ENCODE measurements at regions not wholly inside any gene's neighbourhood (a gene's known extent, or its start where the extent isn't known, plus 50 kb on each side); places are given as distances from the start of the nearest gene placed in this dataset.
A peak's percentile ranks its signal among the peaks of the same experiment; 100 is the strongest.

DNA sequence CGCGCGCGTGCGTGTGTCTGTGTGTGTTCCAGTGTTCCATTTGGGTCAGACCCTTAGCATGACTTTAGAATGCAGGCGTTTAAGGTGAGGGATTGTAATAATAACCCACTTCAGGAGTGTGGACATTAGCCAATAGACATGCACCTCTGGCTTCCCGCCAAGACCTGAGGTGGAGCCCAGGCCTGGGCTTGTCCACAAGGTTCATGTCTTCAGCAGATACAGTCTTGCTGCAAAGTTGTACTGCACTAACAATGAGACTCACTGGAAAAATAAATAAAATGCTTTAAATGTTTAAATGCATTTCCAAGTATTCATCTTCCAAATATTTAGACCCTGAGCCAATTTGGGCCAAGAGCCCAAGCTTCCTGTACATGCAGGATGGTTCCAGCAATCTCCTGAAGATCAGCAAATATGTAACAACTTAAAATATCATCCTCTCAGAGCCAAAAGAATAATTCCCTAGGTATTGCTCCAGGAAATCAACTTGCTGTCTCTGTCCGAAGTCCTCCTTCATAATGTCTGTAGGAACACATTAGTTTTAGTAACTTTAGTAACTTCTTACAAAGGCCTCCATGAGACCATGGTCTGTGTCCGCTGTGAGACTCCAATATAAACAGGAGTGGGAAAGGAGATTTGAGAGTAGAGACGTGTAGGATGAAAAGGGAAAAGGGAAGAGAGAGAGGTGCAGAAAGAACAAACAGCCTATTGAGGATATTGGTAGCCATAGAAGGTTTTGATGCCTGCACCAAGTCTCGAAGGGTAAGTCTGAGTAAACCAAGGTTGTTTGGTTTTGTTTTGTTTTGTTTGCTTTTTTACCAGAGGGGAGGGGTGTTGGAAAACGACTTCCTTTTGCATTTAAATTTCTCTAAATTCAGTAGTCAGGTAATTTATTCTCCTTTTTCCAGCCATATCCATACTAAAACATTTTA, 98.5 kb upstream of the KLF3 start:
- DNase-seq = peak; percentile 76

GRCh38 chr4:38566806-38567398, 97.1 kb upstream of the KLF3 start:
- peak; percentile 9 for DNase-seq

DNA sequence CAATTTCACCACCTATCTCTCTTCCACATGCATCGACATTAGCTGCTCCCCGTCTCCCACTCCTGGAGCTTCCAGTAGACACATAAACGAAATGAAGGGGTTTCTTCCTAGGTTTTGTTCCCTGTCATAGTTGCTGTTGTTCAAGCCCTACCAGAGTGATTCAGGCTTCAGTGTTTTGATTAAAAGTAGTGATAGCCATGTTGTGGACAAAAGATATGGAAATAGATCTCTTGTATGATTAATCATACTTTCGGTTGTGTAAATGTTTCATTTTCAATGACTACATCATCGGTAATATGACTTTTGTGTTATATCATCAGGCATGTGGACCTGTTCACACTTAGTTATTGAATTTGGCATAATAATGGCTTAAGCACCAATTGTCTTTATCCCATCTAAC, 96.5 kb upstream of the KLF3 start:
- no peak for DNase-seq

GRCh38 chr4:38568768-38569167, 95.2 kb upstream of the KLF3 start:
- DNase-seq = no peak

DNA sequence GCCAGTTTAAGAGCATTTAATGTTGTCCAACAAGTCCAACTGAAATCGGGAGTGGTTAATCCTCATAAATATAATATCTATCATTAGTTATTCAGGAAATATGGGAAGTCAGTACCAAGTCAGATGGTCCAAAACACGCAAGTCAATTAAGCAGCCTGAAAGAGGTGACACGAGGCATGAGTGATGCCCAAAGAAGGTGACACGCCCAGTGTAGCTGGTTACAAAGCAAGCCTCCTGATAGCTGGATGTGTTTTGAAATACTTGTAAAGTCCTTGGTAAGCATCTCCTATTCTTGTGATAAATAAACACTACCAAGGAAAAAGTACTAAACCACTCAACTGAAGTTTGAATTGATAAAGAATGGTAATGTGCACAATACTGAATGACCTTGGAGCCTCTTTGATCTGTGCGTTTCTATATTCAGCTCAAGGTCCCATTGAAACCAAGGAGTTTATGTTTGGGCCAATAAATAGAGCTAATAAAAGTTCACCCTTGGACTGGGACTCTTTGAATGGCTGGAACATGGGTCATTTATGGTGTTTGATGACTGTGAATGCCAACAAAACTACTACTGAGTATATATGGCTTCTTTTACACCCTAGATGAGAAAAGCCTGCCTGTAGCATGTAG, 93.2 kb upstream of the KLF3 start:
- no peak for DNase-seq

GRCh38 chr4:38572793-38573192, 91.2 kb upstream of the KLF3 start:
- DNase-seq = no peak

DNA sequence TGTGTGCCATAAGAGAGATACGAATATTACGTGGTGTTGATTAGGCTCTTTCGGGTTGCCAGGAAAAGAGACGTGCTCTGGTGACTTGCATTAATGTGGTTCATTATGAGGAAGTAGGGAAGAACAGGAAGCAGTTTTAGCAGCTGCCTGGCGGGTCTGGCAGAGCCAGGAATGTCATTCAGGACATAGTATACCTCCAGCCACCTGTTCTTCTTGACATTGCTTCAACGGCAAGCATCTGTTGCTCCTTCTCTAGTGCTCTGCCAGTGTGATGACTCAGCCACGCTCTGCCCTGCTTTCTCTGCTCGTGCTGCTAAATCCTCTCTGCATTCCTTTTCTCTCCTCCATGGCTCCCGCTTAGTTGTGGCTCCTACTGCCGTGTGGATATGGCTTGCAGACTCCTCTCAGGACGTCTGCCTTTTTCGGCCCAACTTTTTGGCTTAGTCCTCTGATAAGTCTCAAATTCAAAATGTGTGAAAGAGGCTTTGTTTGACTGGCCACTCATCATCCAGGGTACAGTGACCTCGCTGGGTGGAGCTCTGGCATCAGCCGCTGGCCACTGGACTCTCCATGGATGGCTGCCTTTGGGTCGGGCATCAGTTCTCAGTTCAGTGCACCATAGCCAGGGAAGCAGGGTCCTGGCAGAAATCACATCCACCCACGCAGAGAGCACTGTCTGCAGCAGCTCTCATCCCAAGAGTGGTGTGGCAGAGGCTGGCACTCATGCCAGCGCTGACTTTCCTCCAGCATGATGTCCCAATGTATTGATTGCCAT, 89.3 kb upstream of the KLF3 start:
- DNase-seq = no peak

- no peak for DNase-seq
Measured at GRCh38 chr4:38576767-38577166, 87.2 kb upstream of the KLF3 start.

DNA sequence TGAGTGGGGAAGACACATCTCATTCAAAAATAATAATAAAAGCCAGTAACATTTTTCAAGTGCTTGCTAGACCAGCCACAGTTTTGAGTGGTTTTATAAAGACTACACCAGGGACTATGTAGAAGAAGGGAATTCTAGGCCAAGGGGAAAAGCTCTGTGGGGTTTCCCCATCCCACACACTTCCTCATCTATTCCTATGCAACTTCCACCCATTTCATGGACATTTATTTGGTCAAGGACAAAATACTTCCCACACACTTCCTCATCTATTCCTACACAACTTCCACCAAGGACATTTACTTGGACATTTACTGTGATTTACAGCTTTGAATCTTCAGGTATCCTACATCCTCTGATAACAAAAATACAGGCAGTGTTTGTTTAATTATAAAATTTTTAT, 86.5 kb upstream of the KLF3 start:
- DNase-seq = no peak

- DNase-seq = no peak
Measured at GRCh38 chr4:38581426-38582106, 82.4 kb upstream of the KLF3 start.

DNA sequence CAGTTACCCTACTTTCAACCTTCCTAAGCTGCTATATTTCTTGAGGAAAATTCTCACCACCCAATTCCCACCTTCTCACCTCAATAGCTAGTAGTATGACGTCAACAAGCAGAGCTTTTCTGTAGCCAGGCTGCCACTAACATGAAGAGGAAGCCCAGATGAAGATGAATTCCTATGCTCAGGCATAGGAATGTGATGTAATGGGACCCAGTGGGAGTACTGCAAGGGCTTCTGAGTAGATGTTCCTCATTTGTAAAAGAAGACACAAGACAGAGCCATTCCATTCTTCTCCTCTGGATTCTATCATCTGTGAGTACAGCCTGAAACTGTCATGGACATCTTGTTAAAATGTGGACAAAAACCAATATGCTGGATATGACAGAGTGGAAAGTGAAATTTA, 81.6 kb upstream of the KLF3 start:
- no peak for DNase-seq

GRCh38 chr4:38582889-38583470, 81.0 kb upstream of the KLF3 start:
- DNase-seq = no peak

DNA sequence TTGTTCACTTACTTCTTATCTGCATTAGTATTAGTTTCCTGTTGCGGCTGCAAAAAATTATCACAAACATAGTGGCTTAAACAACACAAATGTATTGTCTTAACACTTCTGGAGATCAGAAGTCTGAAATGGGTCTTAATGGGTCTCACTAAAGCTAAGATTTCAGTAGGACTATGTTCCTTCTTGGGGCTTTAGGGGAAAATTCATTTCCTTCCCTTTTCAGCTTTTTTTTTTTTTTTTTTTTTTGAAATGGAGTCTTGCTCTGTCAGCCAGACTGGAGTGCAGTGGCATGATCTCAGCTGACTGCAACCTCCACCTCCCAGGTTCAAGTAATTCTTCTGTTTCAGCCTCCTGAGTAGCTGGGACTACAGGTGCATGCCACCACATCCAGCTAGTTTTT, 78.1 kb upstream of the KLF3 start:
- DNase-seq = no peak

DNA sequence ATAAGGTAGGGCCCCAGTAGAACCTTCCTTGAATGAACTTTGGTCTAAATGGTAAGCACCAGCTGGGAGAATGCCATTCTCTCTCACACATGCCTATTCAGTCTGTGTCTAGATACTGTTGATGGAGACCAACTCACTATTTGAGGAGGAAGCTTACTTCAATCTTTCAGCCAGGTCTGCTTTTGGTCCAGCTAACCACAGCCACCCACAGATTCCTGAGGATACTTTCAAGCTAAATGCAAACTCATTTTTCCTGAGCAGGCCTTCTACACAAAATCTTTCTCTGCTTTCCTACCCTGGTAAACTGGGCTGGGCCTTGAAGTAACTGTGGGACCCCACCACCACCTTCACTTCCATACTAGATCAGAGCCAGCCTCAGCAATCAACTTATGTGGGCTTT, 76.9 kb upstream of the KLF3 start:
- no peak for DNase-seq

DNA sequence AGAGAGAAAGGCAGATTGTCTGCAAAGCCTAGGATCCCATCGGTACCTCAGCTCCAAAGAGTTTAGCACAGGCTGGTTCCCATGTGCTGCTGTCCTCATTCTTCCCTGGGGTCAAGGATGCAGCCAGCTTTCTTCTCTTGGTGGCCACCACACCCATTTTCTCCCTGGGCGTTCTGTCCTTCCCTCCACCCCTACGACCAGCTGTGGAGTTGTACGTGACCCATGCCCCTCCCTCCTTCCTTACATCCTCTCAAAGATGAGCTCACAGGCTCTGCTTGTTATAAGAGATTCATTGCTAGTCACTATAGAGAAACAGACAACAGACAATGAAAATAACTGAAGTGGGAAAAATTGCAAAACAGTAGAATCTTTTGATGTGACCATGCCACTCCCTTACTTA, 74.0 kb upstream of the KLF3 start:
- DNase-seq = no peak

GRCh38 chr4:38591617-38592337, 72.2 kb upstream of the KLF3 start:
- DNase-seq = no peak

GRCh38 chr4:38598489-38598888, 65.5 kb upstream of the KLF3 start:
- no peak for DNase-seq

GRCh38 chr4:38600575-38600974, 63.4 kb upstream of the KLF3 start:
- DNase-seq = no peak

DNA sequence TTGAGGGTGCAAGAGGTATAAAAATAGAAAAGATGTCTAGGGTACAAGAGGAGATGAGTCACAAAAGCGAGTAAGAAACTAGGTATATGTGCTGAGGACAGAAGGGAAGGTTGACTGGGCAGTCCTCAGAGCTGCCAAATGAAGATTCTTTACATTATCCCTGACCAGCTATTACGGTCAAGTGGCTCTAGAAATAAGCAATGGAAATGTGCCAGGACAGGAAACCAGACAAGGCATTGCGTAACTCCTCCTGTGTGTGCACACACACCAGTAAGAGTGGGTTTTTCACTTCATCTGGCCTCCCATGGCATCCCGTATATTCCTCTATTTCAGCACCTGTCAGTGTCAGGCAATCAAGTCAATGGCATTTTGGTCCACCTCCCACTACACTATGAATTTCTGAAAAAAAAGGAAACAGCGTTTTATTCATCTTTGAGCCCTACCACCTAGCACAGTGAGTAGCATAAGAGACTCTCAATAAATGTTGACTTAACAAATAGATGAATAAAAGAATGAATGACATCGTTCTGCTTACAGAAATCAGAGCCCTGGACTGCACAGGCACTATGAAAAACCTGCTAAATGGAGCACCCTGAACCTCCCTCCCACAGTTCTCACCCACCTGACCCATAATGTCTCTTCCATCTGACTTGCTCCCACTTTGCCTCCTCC, 62.6 kb upstream of the KLF3 start:
- DNase-seq = peak; percentile 55

- DNase-seq = no peak
Measured at GRCh38 chr4:38601916-38602291, 62.1 kb upstream of the KLF3 start.

GRCh38 chr4:38603652-38604051, 60.3 kb upstream of the KLF3 start:
- DNase-seq = no peak
